Thymus (tissue), 11 donors: ENCODE measurements at regions not wholly inside any gene's neighbourhood (a gene's known extent, or its start where the extent isn't known, plus 50 kb on each side); places are given as distances from the start of the nearest gene placed in this dataset.

ENCODE experiments used
- DNase-seq, 9 donors: peaks; one replicate each; pipeline ENCODE4 v3.0.0-alpha.2; 2013; ENCODE audit warnings: low spot score in 9 of 9, low read depth in 6 of 9, missing footprints in 1 of 9
- H3K27ac ChIP-seq, 2 donors: one replicate each; pipeline ENCODE4 v1.5.1; 2013; ENCODE audit warnings: control low read depth in 1 of 2, low read depth in 1 of 2, low read length in 1 of 2, mild to moderate bottlenecking in 1 of 2, moderate library complexity in 1 of 2
- H3K27me3 ChIP-seq, 2 donors: one replicate each; pipeline ENCODE4 v1.5.1; 2013; ENCODE audit warnings: low read length in 1 of 2; ENCODE audit not compliant: control insufficient read depth in 2 of 2, insufficient read depth in 1 of 2
- H3K36me3 ChIP-seq, 2 donors: one replicate each; pipeline ENCODE4 v1.5.1; 2013; ENCODE audit warnings: low read length in 1 of 2, mild to moderate bottlenecking in 1 of 2, moderate library complexity in 1 of 2; ENCODE audit not compliant: control insufficient read depth in 2 of 2, insufficient read depth in 2 of 2
- H3K4me1 ChIP-seq, 2 donors: one replicate each; pipeline ENCODE4 v1.5.1; 2013; ENCODE audit warnings: low read length in 2 of 2; ENCODE audit not compliant: control insufficient read depth in 2 of 2, insufficient read depth in 2 of 2
- H3K4me3 ChIP-seq, 2 donors: one replicate each; pipeline ENCODE4 v1.5.1; 2013; ENCODE audit warnings: low read length in 2 of 2, control low read depth in 1 of 2, mild to moderate bottlenecking in 1 of 2
- H3K9me3 ChIP-seq, 2 donors: one replicate each; pipeline ENCODE4 v1.5.1; 2013; ENCODE audit warnings: low read length in 1 of 2, mild to moderate bottlenecking in 1 of 2; ENCODE audit not compliant: control insufficient read depth in 2 of 2, insufficient read depth in 1 of 2
- WGBS: extraction: QIAGEN DNeasy Blood & Tissue Kit; methylation state at CpG from one replicate; pipeline ENCODE4 v1.1.7; 2013; 5-methylcytosine and 5-hydroxymethylcytosine counted together
- donor health status: healthy.

GRCh38 chr5:133680830-133681565 is 68.7 kb upstream of the FSTL4 start:
- peaks cover 0 to 4% of the 10 kb centered on the region in 2 donors for H3K27me3 ChIP-seq
- no peaks in the 10 kb centered on the region for H3K4me1 ChIP-seq
- no peaks in the 10 kb centered on the region for H3K36me3 ChIP-seq
- H3K4me3 ChIP-seq: no peak overlapping the region
- WGBS: 90% methylated on average over 12 of the region's 12 CpGs
- DNase-seq: no peak
- H3K9me3 ChIP-seq: no peaks in the 10 kb centered on the region
- no peak overlapping the region for H3K27ac ChIP-seq

- no peaks in the 10 kb centered on the region for H3K4me1 ChIP-seq
- H3K36me3 ChIP-seq: no peaks in the 10 kb centered on the region
- no peak overlapping the region for H3K27ac ChIP-seq
- no peaks in the 10 kb centered on the region for H3K9me3 ChIP-seq
- H3K4me3 ChIP-seq: no peak overlapping the region
- no peak for DNase-seq
- 85% methylated on average over 1 of the region's 1 CpG for WGBS
- peaks cover 0 to 5% of the 10 kb centered on the region in 2 donors for H3K27me3 ChIP-seq
These were observed 67.2 kb upstream of the FSTL4 start for GRCh38 chr5:133679534-133679933.

GRCh38 chr5:133675376-133676154 is 63.2 kb upstream of the FSTL4 start:
- Histone ChIP-seq H3K9me3 (no peaks in the 10 kb centered on the region), H3K27me3 (peaks cover 0 to 7% of the 10 kb centered on the region in 2 donors), H3K4me3 (no peak overlapping the region), H3K36me3 (no peaks in the 10 kb centered on the region), H3K27ac (no peak overlapping the region), H3K4me1 (no peaks in the 10 kb centered on the region)
- DNase-seq: no peak
- 94% methylated on average over 13 of the region's 13 CpGs for WGBS

GRCh38 chr5:133670336-133670735 is 58.0 kb upstream of the FSTL4 start:
- Histone ChIP-seq H3K36me3 (no peaks in the 10 kb centered on the region), H3K4me1 (no peaks in the 10 kb centered on the region), H3K27me3 (peaks cover 0 to 10% of the 10 kb centered on the region in 2 donors), H3K4me3 (no peak overlapping the region), H3K27ac (no peak overlapping the region), H3K9me3 (no peaks in the 10 kb centered on the region)
- 74% methylated on average over 2 of the region's 2 CpGs for WGBS
- no peak for DNase-seq

- 88% methylated on average over 6 of the region's 6 CpGs for WGBS
- no peak overlapping the region for H3K27ac ChIP-seq
- no peaks in the 10 kb centered on the region for H3K4me1 ChIP-seq
- no peaks in the 10 kb centered on the region for H3K36me3 ChIP-seq
- no peak for DNase-seq
- H3K27me3 ChIP-seq: peaks cover 0 to 9% of the 10 kb centered on the region in 2 donors
- no peak overlapping the region for H3K4me3 ChIP-seq
- H3K9me3 ChIP-seq: no peaks in the 10 kb centered on the region
These were observed 57.1 kb upstream of the FSTL4 start for GRCh38 chr5:133669472-133669871.

GRCh38 chr5:133668458-133668857 is 56.1 kb upstream of the FSTL4 start:
- no peaks in the 10 kb centered on the region for H3K4me1 ChIP-seq
- H3K4me3 ChIP-seq: no peak overlapping the region
- DNase-seq: no peak
- H3K27ac ChIP-seq: no peak overlapping the region
- WGBS: 96% methylated on average over 5 of the region's 5 CpGs
- no peaks in the 10 kb centered on the region for H3K36me3 ChIP-seq
- H3K9me3 ChIP-seq: no peaks in the 10 kb centered on the region
- peaks cover 0 to 9% of the 10 kb centered on the region in 2 donors for H3K27me3 ChIP-seq

GRCh38 chr5:133667217-133667616 is 54.9 kb upstream of the FSTL4 start:
- WGBS: 73% methylated on average over 1 of the region's 1 CpG
- no peaks in the 10 kb centered on the region for H3K36me3 ChIP-seq
- H3K9me3 ChIP-seq: no peaks in the 10 kb centered on the region
- H3K4me1 ChIP-seq: no peaks in the 10 kb centered on the region
- no peak for DNase-seq
- H3K27me3 ChIP-seq: peaks cover 0 to 6% of the 10 kb centered on the region in 2 donors
- no peak overlapping the region for H3K4me3 ChIP-seq
- no peak overlapping the region for H3K27ac ChIP-seq

- DNase-seq: no peak
- H3K9me3 ChIP-seq: no peaks in the 10 kb centered on the region
- H3K27me3 ChIP-seq: peaks cover 0 to 6% of the 10 kb centered on the region in 2 donors
- H3K27ac ChIP-seq: no peak overlapping the region
- no peak overlapping the region for H3K4me3 ChIP-seq
- H3K4me1 ChIP-seq: no peaks in the 10 kb centered on the region
- 82% methylated on average over 3 of the region's 3 CpGs for WGBS
- H3K36me3 ChIP-seq: no peaks in the 10 kb centered on the region
These were observed 53.2 kb upstream of the FSTL4 start for GRCh38 chr5:133665571-133665970.

- DNase-seq: no peak
- Histone ChIP-seq H3K36me3 (no peaks in the 10 kb centered on the region), H3K27me3 (peaks cover 0 to 6% of the 10 kb centered on the region in 2 donors), H3K4me1 (no peaks in the 10 kb centered on the region), H3K4me3 (no peak overlapping the region), H3K9me3 (no peaks in the 10 kb centered on the region), H3K27ac (no peak overlapping the region)
- 95% methylated on average over 2 of the region's 2 CpGs for WGBS
These were observed 52.1 kb upstream of the FSTL4 start for GRCh38 chr5:133664422-133664821.
